HG02798 (cell line): ENCODE measurements at regions not wholly inside any gene's neighbourhood (a gene's known extent, or its start where the extent isn't known, plus 50 kb on each side); places are given as distances from the start of the nearest gene placed in this dataset.
"Not testable (repeated sequence)": the region's sequence is repeated elsewhere in the genome, so short reads cannot be mapped to it uniquely, and the experiment has no call there.

ENCODE experiments used
- ATAC-seq: cut with Tn5 transposase; IDR thresholded peaks from one replicate; pipeline ENCODE4 v1.9.1; 2021; ENCODE audit warnings: mild to moderate bottlenecking; ENCODE audit not compliant: unreplicated experiment, poor library complexity

DNA sequence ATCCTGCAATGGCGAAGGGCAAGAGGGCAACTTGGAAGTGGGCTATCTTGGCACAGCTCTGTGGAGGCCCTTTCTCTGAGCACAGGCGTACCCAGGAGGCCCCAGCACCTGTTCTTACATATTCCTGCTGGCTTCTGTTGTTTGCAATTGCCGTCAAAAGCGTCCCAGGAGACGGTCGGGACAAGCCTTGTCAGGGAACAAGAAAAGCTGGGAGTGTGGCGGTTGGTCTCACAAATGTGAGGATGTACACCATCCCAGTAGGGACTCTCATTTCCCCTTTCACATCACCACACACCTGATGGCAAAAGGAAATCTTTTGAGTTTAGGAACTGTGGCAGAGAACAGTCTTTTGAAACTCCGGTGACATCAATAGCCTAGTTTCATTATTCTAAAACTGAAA lies 94.7 kb upstream of the EFEMP1 start:
- no peak for ATAC-seq

DNA sequence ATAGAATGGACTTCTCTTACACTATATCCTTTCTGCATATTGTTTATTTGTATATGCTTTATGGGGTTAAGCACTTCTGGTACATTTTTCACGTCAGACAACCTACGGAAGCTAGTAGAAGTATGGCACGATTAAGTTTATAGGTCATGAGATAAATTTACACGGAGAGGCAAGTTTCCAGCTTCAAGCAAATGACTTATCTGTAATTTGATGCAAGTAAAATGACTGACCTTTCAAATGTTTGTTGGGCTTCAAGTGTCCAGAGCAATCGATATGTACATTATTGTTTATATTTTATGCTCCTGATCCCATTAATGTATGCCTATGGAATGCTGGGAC lies 97.5 kb upstream of the EFEMP1 start:
- no peak for ATAC-seq

DNA sequence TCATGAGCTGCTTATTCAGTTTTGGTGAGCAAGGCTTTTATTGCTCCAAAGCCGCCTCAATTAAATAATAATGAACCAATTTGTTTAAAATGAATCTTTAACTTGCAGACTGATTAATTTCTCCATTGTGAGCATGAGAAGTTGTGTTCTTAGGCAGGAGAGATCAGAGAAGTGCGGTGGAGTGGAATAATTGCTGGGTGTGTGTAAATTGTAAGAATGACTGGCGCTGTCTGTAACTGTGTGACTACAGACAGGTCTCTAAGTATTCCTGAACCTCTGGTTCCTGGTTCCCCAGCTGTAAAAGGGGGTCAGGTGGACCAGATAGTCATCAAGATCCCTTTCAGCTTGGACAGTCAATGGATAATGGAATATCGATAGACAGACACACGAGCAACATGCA lies 98.0 kb upstream of the EFEMP1 start:
- no peak for ATAC-seq

DNA sequence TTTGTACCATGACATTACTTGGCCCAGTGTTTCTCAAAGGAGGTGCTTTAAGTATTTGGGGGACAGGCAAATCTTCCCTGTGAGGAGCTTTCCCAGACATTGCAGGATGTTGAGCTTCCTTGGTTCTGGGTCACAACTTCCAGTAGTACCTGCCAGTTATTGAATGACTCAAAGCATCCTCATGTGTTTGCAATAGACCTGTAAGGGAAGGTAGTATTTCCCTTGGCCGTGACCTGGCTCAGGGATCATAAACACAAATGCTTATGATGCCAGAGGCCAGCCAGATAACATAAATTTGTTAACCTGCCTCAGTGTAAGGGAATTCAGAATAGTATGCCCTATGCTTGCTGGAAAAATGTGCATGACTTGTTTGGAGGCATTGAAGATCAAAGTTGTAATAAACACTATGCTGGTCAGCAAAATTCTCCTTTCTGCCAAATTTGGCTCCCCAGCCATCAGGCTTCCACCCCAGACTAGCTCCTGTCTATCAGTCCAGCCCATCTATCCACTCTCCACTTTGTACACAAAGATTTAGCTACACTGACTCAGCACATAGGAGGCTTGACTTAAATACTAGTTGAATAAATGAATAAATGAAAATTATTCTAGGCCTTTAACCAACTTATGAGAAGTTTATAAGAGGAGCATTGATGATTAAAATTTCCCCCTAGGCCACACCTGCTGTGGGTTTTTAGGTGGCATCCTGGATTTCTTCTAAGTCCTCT lies 102.0 kb upstream of the EFEMP1 start:
- ATAC-seq, result no peak

DNA sequence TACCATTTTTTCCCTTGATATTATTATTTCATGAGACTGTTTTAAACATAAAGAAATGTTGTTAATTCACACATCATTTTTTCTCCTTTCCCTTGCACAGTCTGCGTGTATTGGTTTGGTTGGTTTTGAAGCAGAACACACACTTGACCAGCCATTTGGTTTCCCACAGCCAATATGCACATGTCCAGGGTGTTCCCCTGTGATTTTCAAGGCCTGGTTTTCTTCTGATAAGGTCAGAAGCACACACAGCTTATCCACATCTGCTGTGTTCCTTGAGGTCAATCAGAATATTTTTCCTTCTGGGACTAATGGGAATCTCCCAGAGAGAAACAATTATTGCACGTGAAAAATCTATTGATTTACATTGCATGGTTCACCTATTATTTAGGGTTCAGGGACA lies 103.2 kb upstream of the EFEMP1 start:
- ATAC-seq, result no peak

DNA sequence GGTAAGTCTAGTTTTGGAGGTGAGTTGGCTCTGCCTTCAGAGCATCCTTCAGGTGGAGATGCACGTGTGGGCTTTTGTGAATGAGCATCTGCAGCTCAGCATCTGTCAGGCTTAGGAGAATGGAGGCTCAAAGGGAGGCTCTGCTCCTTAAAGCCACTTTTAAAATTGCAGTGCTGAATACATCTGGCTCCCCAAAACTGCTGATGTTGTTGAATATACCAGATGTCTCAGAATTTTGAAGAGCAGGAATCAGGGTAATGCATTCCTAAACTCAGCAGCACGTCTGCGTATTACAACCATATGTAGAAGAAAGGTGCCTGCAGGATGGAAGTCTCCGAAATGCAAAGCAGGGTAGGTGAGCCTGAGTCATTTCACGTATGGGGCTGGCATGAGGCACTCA lies 106.5 kb upstream of the EFEMP1 start:
- ATAC-seq, result no peak

DNA sequence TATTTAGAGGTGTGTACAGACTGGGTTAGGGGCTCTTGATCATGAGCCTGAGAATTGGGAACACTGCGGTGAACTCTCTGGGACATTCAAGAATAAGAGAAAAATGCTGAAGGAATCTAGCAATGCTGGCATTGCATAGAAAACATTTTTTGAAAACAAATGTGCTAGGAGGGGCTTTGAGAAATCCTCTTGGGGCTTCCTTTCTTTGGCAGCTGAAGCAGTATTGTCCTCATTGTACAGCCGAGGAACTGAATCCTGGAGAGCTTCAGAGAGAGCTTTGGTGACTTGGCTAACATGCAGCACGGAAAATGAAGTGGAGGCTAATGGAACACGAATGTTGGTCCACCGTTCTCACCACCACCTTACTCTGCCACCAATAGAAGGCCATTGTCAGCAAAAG lies 107.3 kb upstream of the EFEMP1 start:
- no peak for ATAC-seq

DNA sequence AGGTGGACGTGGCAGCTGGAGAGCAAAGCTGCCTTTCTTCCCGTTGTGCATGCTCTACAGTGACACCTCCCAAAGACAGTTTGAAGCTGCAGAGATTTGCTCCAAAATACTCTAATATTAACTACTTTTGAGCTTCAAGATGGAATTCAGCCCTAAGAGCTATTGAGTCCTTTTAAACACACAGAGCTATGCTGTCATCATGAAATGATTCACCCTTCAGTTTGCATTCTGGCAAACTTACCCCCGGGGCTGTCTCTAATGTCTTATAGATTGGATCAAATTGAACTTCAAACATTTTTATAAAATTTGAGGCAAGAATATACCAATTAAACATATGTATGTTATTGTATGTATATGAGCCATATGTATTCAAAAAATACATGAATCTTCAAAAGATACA lies 110.7 kb upstream of the EFEMP1 start:
- no peak for ATAC-seq

DNA sequence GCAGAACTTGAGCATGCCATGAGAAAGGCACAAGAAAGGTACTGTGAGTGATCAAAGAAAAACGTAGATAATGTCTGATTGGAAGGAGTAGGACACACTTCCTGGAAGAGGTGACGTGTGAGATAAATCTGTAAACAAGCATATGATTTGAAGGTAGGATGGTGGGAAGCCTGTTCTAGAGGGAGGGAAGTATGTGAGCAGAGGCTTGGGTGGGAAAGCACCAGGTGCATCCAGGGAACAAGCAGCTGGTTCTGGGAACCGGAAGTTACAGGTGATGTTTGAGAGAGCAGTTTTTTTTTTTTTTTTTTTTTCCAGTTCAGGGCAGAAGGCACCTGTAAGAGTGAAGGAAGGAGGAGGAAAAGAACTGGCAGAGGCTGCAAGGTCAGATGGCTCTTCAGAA lies 116.6 kb upstream of the EFEMP1 start:
- ATAC-seq, result no peak

DNA sequence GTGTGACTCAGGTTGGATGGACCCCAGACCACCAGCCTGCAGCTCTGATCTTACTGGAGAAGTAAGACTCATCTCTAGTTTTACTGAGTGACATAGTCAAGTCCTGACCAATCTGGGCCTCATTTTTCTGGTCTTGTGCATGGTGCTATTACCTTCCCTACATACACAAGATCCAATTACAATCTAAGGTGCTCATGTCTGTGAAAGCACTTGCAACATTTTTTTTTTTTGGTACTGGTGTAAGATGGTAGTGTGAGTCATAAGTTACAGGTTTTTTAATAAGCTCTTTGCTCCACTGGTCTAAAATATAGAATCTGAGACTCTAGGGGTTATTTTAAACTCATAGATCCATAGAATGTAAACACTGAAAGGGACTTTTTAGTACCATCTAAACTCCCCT lies 117.3 kb upstream of the EFEMP1 start:
- ATAC-seq, result no peak

DNA sequence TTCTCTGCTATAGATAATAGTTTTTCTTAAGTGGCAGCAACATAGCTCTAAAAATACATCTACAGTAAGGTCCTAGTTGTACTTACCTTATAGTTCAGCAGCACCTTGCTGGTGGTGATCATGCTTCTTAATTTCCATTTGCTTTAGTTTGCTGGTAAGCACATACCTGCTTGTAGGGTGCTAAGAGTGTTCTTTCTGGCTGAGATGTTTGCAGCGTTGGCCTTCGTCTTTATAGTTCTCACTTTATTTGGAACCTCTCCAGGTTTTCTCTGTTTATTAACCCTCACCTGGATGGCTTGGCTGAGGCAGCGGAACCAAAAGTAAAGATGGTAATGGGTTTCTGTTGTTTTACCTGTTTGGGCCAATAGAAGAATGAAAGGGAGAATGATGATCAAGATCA lies 123.6 kb upstream of the EFEMP1 start:
- no peak for ATAC-seq

DNA sequence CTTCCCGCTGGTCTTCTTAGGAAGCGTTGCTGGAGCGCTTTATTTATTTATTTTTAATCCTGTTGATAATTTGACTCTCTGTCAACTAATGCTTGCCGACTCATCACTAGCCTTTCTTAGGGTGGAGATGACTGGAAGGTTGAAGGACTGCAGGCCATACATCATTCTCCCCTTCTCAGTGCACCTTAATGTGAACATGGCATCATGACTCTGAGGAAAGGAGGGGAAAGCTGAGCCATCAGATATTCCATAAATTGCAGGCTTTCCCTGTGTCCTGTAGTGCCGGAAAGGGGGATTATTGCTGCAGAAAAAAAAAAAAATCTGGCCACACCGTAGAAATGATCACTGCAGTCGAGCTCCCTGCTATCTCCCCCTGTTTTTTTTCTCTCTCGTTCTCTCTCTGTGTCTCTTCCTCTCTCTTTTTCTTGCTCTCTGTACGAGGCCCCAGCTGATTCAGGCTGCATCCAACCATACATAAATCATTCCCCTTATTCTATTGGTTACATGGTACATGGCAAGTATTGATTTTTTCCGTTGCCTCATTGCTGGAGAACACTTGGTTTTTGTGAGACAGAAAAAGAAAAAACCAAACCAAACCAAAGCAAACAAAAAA lies 125.8 kb upstream of the EFEMP1 start:
- ATAC-seq, result no peak

DNA sequence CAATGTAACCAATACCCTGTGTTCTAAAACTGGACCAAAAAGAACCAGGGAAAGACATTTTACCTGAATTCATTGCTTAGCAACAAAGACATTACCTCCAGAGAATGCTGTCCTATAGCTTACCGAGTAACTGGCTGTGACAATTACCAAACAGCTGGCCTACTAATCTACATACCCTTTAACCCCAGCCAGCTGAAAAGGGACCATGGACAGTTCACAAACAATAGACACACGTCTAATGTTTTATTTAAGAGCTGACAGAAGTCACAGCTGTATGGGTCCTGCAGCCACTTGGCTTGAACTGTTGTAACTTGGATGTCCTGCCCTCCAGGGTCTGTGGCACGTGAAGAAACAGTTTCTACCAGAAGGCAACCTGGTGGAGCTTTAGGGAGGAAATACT lies 130.1 kb upstream of the EFEMP1 start:
- ATAC-seq, result no peak

DNA sequence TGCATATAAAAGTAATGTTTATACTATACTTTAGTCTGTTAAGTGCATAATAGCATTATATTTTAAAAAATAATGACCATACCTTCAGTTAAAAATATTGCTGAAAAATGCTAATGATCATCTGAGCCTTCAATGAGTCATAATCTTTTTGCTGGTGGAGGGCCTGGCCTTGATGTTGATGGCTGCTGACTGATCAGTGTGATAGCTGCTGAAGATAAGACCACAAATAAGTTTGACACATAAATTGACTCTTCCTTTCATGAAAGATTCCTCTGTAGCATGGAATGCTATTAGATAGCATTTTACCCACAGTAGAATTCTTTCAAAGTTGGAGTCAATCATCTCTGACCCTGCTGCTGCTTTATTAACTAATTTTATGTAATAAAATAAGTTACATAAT lies 128.4 kb upstream of the CCDC85A start:
- ATAC-seq, result no peak

DNA sequence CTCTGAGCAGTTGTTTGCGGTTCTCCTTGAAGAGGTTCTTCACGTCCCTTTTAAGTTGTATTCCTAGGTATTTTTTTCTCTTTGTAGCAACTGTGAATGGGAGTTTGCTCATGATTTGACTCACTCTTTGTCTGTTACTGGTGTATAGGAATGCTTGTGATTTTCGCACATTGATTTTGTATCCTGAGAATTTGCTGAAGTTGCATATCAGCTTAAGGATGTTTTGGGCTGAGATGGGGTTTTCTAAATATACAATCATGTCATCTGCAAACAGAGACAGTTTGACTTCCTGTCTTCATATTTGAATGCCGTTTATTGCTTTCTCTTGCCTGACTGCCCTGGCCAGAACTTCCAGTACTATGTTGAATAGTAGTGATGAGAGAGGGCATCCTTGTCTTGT lies 122.5 kb upstream of the CCDC85A start:
- not testable (repeated sequence) for ATAC-seq

DNA sequence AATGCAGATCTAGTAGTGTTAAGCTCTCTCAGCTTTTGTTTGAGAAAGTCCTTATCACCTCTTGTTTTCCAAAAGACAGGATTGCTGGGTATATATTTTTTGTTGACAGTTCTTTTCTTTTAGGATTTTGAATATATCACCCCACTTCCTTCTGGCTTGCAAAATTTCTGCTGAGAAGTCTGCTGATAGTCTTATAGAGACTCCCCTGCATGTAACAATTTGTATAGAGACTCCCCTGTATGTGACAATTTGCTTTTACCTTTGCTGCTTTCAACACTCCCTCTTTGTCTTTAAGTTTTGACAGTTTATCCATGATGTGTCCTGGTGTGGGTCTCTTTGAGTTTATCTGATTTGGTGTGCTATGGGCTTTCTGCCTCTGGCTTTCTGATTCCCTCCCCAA lies 115.0 kb upstream of the CCDC85A start:
- no peak for ATAC-seq

DNA sequence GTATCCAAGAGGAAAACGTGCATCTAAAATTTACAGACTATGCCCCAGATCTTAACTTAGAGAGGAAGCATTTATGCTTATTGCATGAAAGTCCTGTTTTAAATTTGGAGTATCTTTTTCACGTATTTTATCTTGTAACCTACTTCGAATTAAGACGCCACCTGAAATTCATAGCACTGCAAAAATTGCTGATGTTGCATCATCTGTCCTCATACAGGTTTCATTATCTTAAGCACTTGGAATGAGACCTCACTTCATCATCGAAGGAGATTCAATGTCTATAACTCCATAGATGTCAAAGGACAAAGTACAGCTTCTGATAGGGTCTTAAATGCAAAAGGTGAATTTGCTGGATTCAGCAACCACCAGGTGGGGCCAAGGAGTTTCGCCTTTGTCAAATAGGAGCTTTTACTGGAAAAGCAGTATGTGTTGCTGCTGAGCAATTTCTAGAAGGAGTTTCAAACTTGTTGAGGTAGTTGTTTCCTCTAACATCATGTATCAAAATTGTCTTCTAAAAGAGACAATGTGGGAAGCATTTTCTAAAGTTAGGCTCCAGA lies 106.4 kb upstream of the CCDC85A start:
- ATAC-seq, result no peak

DNA sequence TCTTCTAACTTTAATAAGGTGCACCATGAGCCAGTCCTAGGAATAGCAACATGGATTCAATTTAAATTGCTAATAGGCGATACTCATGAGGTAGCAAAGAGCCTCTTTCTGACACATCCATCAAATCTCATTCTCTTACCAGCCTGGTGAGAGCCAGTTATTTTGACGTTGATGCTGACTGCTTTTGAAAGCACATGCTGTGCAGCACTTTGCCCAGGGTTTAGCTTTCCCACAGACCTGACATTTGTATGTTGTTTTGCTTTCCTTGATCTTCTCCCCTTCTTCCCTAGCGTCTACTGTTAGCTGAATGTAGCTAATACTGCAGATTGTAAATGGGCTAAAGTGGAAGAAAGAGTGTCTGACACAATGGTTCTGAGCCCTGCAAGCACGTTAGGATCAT lies 101.1 kb upstream of the CCDC85A start:
- ATAC-seq, result no peak

DNA sequence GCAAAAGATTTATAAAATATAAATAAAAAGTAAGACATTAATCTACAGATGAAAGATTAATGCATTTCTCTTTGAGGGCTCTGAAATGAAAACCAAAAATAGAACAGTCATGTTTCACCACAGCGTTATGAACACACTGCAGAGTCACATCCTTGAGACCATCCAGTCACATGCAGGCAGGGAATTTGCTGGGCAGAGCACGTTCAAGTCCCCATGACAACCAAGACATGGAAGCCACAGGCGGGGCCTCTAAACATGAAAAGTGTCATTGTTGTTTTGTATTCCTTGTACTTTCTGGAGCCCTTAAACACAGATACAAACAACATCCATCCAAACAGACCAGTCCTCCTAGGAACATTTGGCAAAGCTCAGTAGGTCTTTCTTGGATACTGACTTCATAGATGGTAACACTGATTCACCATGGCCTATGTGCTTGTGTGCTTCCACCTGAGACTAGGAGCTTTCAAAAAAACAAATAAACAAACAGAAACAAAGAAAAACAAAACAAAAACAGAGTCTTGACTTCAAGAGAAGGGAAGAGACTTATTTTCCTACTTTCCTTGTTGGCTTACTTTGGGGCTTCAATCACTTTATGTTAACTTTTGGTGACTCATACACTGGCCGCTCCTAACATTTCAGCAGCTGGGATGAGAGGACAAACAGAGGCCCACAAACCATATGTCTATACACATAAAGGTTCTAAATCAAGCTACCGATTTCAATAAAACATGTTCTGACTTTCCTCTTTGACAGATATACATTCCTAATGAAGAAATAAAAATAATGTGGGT lies 99.5 kb upstream of the CCDC85A start:
- no peak for ATAC-seq

DNA sequence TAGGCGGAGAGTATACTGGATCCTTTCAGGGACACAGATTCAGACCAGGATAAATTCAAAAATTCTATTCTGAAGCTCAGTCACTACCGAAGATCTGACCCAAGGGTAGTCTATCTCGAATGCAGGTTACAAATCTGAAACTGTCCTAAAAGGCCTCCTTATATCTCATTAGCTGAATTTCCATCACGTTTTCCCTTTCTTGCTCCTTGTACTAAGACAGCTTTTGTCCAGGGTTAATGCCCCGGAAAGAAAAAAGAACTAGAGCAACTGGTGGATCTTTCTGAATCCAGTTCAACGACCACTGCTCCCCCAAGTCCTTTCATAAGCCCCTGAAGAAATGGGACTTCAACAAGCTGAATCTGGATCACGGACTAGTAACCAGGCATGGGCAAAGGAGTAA lies 97.5 kb upstream of the CCDC85A start:
- no peak for ATAC-seq

DNA sequence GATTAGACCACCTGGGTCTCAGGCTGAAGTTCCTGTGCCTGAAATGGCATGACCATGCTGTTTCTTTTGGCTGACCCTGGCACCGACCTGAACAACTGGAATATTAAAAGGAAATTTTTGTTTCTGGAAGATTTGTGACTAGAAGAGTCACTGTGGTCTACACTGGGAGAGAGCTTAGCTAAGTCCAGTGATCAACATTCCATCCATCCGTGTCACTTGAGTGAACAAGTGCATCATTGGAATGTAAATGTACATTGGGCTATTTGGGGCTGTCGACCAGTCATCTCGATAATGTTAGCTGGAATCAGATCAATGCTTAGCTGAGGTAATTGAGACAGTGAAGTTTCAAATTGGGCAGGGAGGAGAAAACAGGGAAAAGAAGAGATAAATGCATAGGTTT lies 95.4 kb upstream of the CCDC85A start:
- no peak for ATAC-seq
